BLaER1 treated with 17β-estradiol and CSF1 and Interleukin-3, amounts not matched to agents 10 nM and 100 nM (cell line): ENCODE measurements at regions not wholly inside any gene's neighbourhood (a gene's known extent, or its start where the extent isn't known, plus 50 kb on each side); places are given as distances from the start of the nearest gene placed in this dataset.
A peak's percentile ranks its signal among the peaks of the same experiment; 100 is the strongest.

Experiments used
- H3K27ac ChIP-seq, 11 experiments: shearing (Covaris generic); formaldehyde crosslinking; 2 replicates each; pipeline ENCODE4 v1.8.1; 2022
- H3K27me3 ChIP-seq, 11 experiments: shearing (Covaris generic); formaldehyde crosslinking; 2 replicates each; pipeline ENCODE4 v1.8.1; 2022
- H3K36me3 ChIP-seq, 11 experiments: shearing (Covaris generic); formaldehyde crosslinking; 2 replicates each; pipeline ENCODE4 v1.8.1; 2022
- H3K4me1 ChIP-seq, 10 experiments: shearing (Covaris generic); formaldehyde crosslinking; 2 replicates each; pipeline ENCODE4 v1.8.1; 2022
- H3K4me2 ChIP-seq, 11 experiments: shearing (Covaris generic); formaldehyde crosslinking; 2 replicates each; pipeline ENCODE4 v1.8.1; 2022
- H3K4me3 ChIP-seq, 10 experiments: shearing (Covaris generic); formaldehyde crosslinking; 2 replicates each; pipeline ENCODE4 v1.8.1; 2022
- H3K9ac ChIP-seq, 11 experiments: shearing (Covaris generic); formaldehyde crosslinking; 2 replicates each; pipeline ENCODE4 v1.8.1; 2022
- H3K9me3 ChIP-seq, 11 experiments: shearing (Covaris generic); formaldehyde crosslinking; replicated peaks in 1 of 11; 2 replicates each; pipeline ENCODE4 v1.8.1; 2022
- H4K20me1 ChIP-seq, 11 experiments: shearing (Covaris generic); formaldehyde crosslinking; 2 replicates each; pipeline ENCODE4 v1.8.1; 2022
- Cebpa-rat ChIP-seq, 11 experiments: shearing (Covaris generic); IDR thresholded peaks; 2 replicates each; pipeline ENCODE4 v1.8.1; 2022

GRCh38 chr13:50518781-50519201 is 324.7 kb downstream of the DLEU7 start:
- Histone ChIP-seq H4K20me1 (no peaks in the 10 kb centered on the region), H3K4me1 (peaks cover 48 to 73% (median 60%) of the 10 kb centered on the region in 10 experiments), H3K4me2 (peak overlapping the region in 8 of 11 experiments; percentile 10 to 67 (median 56); a peak in 12 of 22 replicates), H3K9me3 (no peaks in the 10 kb centered on the region), H3K9ac (peak overlapping the region in 2 of 11 experiments; percentile 2 to 6; a peak in 2 of 22 replicates), H3K36me3 (no peaks in the 10 kb centered on the region), H3K27ac (peak overlapping the region in 5 of 11 experiments; percentile 5 to 62 (median 45); a peak in 6 of 22 replicates), H3K27me3 (no peaks in the 10 kb centered on the region), H3K4me3 (no peak overlapping the region)
- TF ChIP-seq Cebpa-rat (IDR thresholded peaks at IDR 0.05) = no peak

GRCh38 chr13:50519866-50520265 is 323.6 kb downstream of the DLEU7 start:
- peak in 4 of 11 experiments; percentile 17 to 57 (median 31); a peak in 1 of 22 replicates for TF ChIP-seq Cebpa-rat (IDR thresholded peaks at IDR 0.05)
- Histone ChIP-seq H3K4me3 (no peak overlapping the region), H3K9me3 (peaks cover 0 to 9% (median 0%) of the 10 kb centered on the region in 11 experiments; a peak in 2 of 22 replicates), H3K27me3 (no peaks in the 10 kb centered on the region), H4K20me1 (no peaks in the 10 kb centered on the region), H3K4me2 (peak overlapping the region in 7 of 11 experiments; percentile 7 to 77 (median 54); a peak in 11 of 22 replicates), H3K27ac (no peak overlapping the region), H3K9ac (no peak overlapping the region), H3K4me1 (peaks cover 39 to 62% (median 50%) of the 10 kb centered on the region in 10 experiments), H3K36me3 (no peaks in the 10 kb centered on the region)

GRCh38 chr13:50521006-50521830 is 322.3 kb downstream of the DLEU7 start:
- H3K9me3 ChIP-seq = peaks cover 0 to 15% (median 0%) of the 10 kb centered on the region in 11 experiments; a peak in 2 of 22 replicates
- no peak overlapping the region for H3K4me3 ChIP-seq
- peak overlapping the region in 5 of 11 experiments; percentile 21 to 48 (median 35); a peak in 5 of 22 replicates for H3K27ac ChIP-seq
- TF ChIP-seq Cebpa-rat (IDR thresholded peaks at IDR 0.05) = no peak
- H3K36me3 ChIP-seq = no peaks in the 10 kb centered on the region
- H3K9ac ChIP-seq = no peak overlapping the region
- peak overlapping the region; percentile 42 to 77 (median 59) for H3K4me2 ChIP-seq
- H3K27me3 ChIP-seq = no peaks in the 10 kb centered on the region
- H3K4me1 ChIP-seq = peaks cover 38 to 62% (median 49%) of the 10 kb centered on the region in 10 experiments
- no peaks in the 10 kb centered on the region for H4K20me1 ChIP-seq

GRCh38 chr13:50521831-50522149 is 321.7 kb downstream of the DLEU7 start:
- H3K27me3 ChIP-seq = no peaks in the 10 kb centered on the region
- peaks cover 0 to 15% (median 0%) of the 10 kb centered on the region in 11 experiments; a peak in 2 of 22 replicates for H3K9me3 ChIP-seq
- H3K36me3 ChIP-seq = no peaks in the 10 kb centered on the region
- peak overlapping the region; percentile 42 to 77 (median 59) for H3K4me2 ChIP-seq
- peak overlapping the region in 9 of 11 experiments; percentile 8 to 48 (median 29); a peak in 8 of 22 replicates for H3K27ac ChIP-seq
- TF ChIP-seq Cebpa-rat (IDR thresholded peaks at IDR 0.05) = no peak
- H3K9ac ChIP-seq = peak overlapping the region in 1 of 11 experiments; percentile 54; a peak in 3 of 22 replicates
- H3K4me3 ChIP-seq = no peak overlapping the region
- peaks cover 43 to 65% (median 53%) of the 10 kb centered on the region in 10 experiments for H3K4me1 ChIP-seq
- no peaks in the 10 kb centered on the region for H4K20me1 ChIP-seq

- Histone ChIP-seq H3K4me3 (no peak overlapping the region), H3K4me1 (peaks cover 45 to 64% (median 56%) of the 10 kb centered on the region in 10 experiments), H4K20me1 (no peaks in the 10 kb centered on the region), H3K36me3 (no peaks in the 10 kb centered on the region), H3K9me3 (peaks cover 0 to 15% (median 0%) of the 10 kb centered on the region in 11 experiments; a peak in 2 of 22 replicates), H3K27me3 (no peaks in the 10 kb centered on the region), H3K4me2 (peak overlapping the region in 10 of 11 experiments; percentile 42 to 77 (median 60); a peak in 18 of 22 replicates), H3K9ac (no peak overlapping the region), H3K27ac (0 out of 22 replicates have a peak overlapping the region, but pooled peaks of 1 of the 11 experiments have one; percentile 48)
- no peak for TF ChIP-seq Cebpa-rat (IDR thresholded peaks at IDR 0.05)
Measured at GRCh38 chr13:50522506-50522905, 321.0 kb downstream of the DLEU7 start.

GRCh38 chr13:50523307-50523706 is 320.2 kb downstream of the DLEU7 start:
- Histone ChIP-seq H3K36me3 (no peaks in the 10 kb centered on the region), H4K20me1 (no peaks in the 10 kb centered on the region), H3K4me1 (peaks cover 52 to 71% (median 63%) of the 10 kb centered on the region in 10 experiments), H3K4me2 (peak overlapping the region in 4 of 11 experiments; percentile 5 to 76 (median 42); a peak in 1 of 22 replicates), H3K27ac (no peak overlapping the region), H3K27me3 (no peaks in the 10 kb centered on the region), H3K9ac (no peak overlapping the region), H3K9me3 (peaks cover 0 to 15% (median 0%) of the 10 kb centered on the region in 11 experiments; a peak in 2 of 22 replicates), H3K4me3 (no peak overlapping the region)
- TF ChIP-seq Cebpa-rat (IDR thresholded peaks at IDR 0.05) = no peak

- peaks cover 54 to 74% (median 65%) of the 10 kb centered on the region in 10 experiments for H3K4me1 ChIP-seq
- no peak overlapping the region for H3K4me2 ChIP-seq
- H3K4me3 ChIP-seq = no peak overlapping the region
- no peak overlapping the region for H3K9ac ChIP-seq
- no peaks in the 10 kb centered on the region for H3K27me3 ChIP-seq
- no peaks in the 10 kb centered on the region for H4K20me1 ChIP-seq
- no peaks in the 10 kb centered on the region for H3K36me3 ChIP-seq
- peaks cover 0 to 15% (median 0%) of the 10 kb centered on the region in 11 experiments; a peak in 2 of 22 replicates for H3K9me3 ChIP-seq
- H3K27ac ChIP-seq = no peak overlapping the region
- TF ChIP-seq Cebpa-rat (IDR thresholded peaks at IDR 0.05) = no peak
Measured at GRCh38 chr13:50524560-50524959, 318.9 kb downstream of the DLEU7 start.

GRCh38 chr13:50526661-50527071 is 316.8 kb downstream of the DLEU7 start:
- H4K20me1 ChIP-seq = no peaks in the 10 kb centered on the region
- no peaks in the 10 kb centered on the region for H3K36me3 ChIP-seq
- peaks cover 47 to 64% (median 59%) of the 10 kb centered on the region in 10 experiments for H3K4me1 ChIP-seq
- H3K27me3 ChIP-seq = no peaks in the 10 kb centered on the region
- H3K9ac ChIP-seq = no peak overlapping the region
- H3K4me2 ChIP-seq = peak overlapping the region in 10 of 11 experiments; percentile 25 to 81 (median 52); a peak in 15 of 22 replicates
- H3K4me3 ChIP-seq = no peak overlapping the region
- TF ChIP-seq Cebpa-rat (IDR thresholded peaks at IDR 0.05) = no peak
- no peak overlapping the region for H3K27ac ChIP-seq
- peaks cover 0 to 15% (median 0%) of the 10 kb centered on the region in 11 experiments; a peak in 2 of 22 replicates for H3K9me3 ChIP-seq

GRCh38 chr13:50527188-50527587 is 316.3 kb downstream of the DLEU7 start:
- Histone ChIP-seq H3K36me3 (no peaks in the 10 kb centered on the region), H3K27me3 (no peaks in the 10 kb centered on the region), H3K27ac (peak overlapping the region in 1 of 11 experiments; percentile 17; a peak in 1 of 22 replicates), H4K20me1 (no peaks in the 10 kb centered on the region), H3K9me3 (peaks cover 0 to 15% (median 0%) of the 10 kb centered on the region in 11 experiments; a peak in 2 of 22 replicates), H3K4me1 (peaks cover 41 to 59% (median 53%) of the 10 kb centered on the region in 10 experiments), H3K4me3 (no peak overlapping the region), H3K4me2 (peak overlapping the region in 10 of 11 experiments; percentile 68 to 81 (median 74); a peak in 20 of 22 replicates), H3K9ac (no peak overlapping the region)
- TF ChIP-seq Cebpa-rat (IDR thresholded peaks at IDR 0.05) = no peak
